ENCODE measurements at regions not wholly inside any gene's neighbourhood (a gene's known extent, or its start where the extent isn't known, plus 50 kb on each side); places are given as distances from the start of the nearest gene placed in this dataset.

GRCh38 chr13:50572129-50572528, 271.4 kb downstream of the DLEU7 start:
- no peak for TF ChIP-seq EZH2 (IDR thresholded peaks at IDR 0.05; ENCODE audit: borderline replicate concordance)
- no peak for TF ChIP-seq CTCF (IDR thresholded peaks at IDR 0.05; ENCODE audit: poor library complexity)

All from hepatocyte (in vitro differentiated cells).